ENCODE measurements at regions not wholly inside any gene's neighbourhood (a gene's known extent, or its start where the extent isn't known, plus 50 kb on each side); places are given as distances from the start of the nearest gene placed in this dataset.

DNA sequence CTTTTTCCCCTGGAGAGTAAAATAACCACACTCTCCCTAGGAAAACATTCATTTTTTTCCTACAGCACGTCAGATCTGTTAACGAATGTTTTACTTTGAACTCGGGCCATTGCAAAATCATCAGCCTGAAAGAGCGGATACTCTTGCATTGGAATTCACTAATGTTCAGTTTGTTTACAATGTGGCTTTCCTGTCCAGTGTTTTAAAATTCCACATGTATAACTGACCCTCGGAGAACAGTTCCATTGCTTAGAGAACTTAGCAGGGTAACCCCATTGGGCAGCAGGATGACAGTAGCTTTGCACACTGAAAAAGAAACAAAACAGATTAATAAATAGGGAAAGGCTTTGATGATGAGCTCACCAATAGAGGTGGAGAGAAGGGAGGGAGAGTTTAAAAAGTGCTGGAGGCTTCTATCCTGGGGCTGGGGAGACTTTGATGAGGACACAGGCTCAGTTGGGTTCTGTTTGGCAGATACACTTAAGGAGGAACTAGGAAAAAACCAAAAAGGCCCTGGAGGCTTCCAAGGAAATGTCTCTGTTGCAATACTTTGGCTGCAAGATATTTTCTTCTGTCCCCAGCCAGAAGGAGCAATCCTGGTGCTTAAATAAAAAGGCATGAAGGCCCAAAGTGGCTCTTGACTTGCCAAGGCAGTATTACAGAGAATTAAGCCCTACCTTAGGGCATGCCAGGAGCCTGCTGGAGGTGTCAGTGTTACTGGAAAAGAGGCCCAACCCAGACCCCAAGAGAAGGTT, 143.1 kb downstream of the ARSF start:
- Histone ChIP-seq H3K4me1 (ENCODE audit: insufficient read depth, low read length) (peaks cover 16% of the 10 kb centered on the region), H2AFZ (ENCODE audit: low read length) (no peak overlapping the region), H3K4me3 (replicated peaks in 1 of 3; ENCODE audit: insufficient read depth in 1 of 3, low read depth in 2 of 3, low read length in 3 of 3) (no peak overlapping the region), H3K9ac (ENCODE audit: insufficient read depth, low read depth, low read length) (no peak overlapping the region), H3K36me3 (replicated peaks in 1 of 2; ENCODE audit: control insufficient read depth in 1 of 2, insufficient read depth in 2 of 2, low read length in 2 of 2) (no peaks in the 10 kb centered on the region), H3K79me2 (ENCODE audit: insufficient read depth, low read length) (no peaks in the 10 kb centered on the region), H4K20me1 (ENCODE audit: insufficient read depth, low read length) (no peaks in the 10 kb centered on the region), H3K27me3 (ENCODE audit: control insufficient read depth in 1 of 2, insufficient read depth in 2 of 2, low read length in 2 of 2) (no peaks in the 10 kb centered on the region), H3K27ac (ENCODE audit: extremely low read length, insufficient read depth, low read length) (no peak overlapping the region), H3K4me2 (ENCODE audit: low read depth, low read length) (peak overlapping the region; percentile 51), H3K9me3 (ENCODE audit: low read length) (no peaks in the 10 kb centered on the region)
- DNase-seq (ENCODE audit: low spot score): peak; percentile 73
- WGBS (ENCODE audit: low lambda C conversion rate): 0% methylated on average over 5 of the region's 5 CpGs
- peak; percentile 89 for ATAC-seq
- BruUV-seq (replicated peaks): no TSS peak
- FAIRE-seq: peak; percentile 28
- ChIA-PET POLR2A (no interaction called here), CTCF (ENCODE audit: low intra/inter-chr PET ratio, low total read pairs) (no interaction called here)
- in situ Hi-C loops (cut with HindIII; ENCODE audit: extremely low pct_ligation_motif_present, low pct_unique_long_range_greater_than_20kb): no loop called here
- intact Hi-C loops (cut with micrococcal nuclease; ENCODE audit: unreplicated experiment): no loop called here
- no peak for TF ChIP-seq HNF4G (IDR thresholded peaks at IDR 0.05; ENCODE audit: borderline replicate concordance, low read depth, low read length)
- TF ChIP-seq HNF4G (CRISPR knock-in tag; IDR thresholded peaks at IDR 0.05; ENCODE audit: borderline replicate concordance, low read depth): no peak
- TF ChIP-seq ZNF383 (CRISPR knock-in tag; IDR thresholded peaks at IDR 0.05; ENCODE audit: borderline replicate concordance): no peak
- no peak for TF ChIP-seq ZNF264 (CRISPR knock-in tag; IDR thresholded peaks at IDR 0.05)
- TF ChIP-seq STAT5B (CRISPR knock-in tag; IDR thresholded peaks at IDR 0.05): no peak
- 0 out of 2 replicates have a peak, but pooled peaks have one; percentile 13 for TF ChIP-seq BCL6 (CRISPR knock-in tag; IDR thresholded peaks at IDR 0.05)
- no peak for TF ChIP-seq ZNF253 (CRISPR knock-in tag; IDR thresholded peaks at IDR 0.05; ENCODE audit: borderline replicate concordance)
- TF ChIP-seq U2AF2 (IDR thresholded peaks at IDR 0.05; ENCODE audit: low read depth, low read length): no peak
- TF ChIP-seq ZNF724P (CRISPR knock-in tag; IDR thresholded peaks at IDR 0.05; ENCODE audit: borderline replicate concordance): no peak
- no peak for TF ChIP-seq SOX6 (IDR thresholded peaks at IDR 0.05)
- TF ChIP-seq SOX6 (CRISPR knock-in tag; IDR thresholded peaks at IDR 0.05): peak; percentile 14; the same call in 1 of the 2 replicates
- TF ChIP-seq ZNF83 (CRISPR knock-in tag; IDR thresholded peaks at IDR 0.05; ENCODE audit: borderline replicate concordance): no peak
- TF ChIP-seq EP300 (IDR thresholded peaks at IDR 0.05; ENCODE audit: low read depth in 2 of 2, low read length in 2 of 2): peak in 1 of 2 experiments; percentile 42; a peak in 1 of 4 replicates
- TF ChIP-seq EP300 (CRISPR knock-in tag; IDR thresholded peaks at IDR 0.05; ENCODE audit: borderline replicate concordance): no peak
- TF ChIP-seq, protein P1, sequence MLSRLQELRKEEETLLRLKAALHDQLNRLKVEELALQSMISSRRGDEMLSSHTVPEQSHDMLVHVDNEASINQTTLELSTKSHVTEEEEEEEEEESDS (CRISPR knock-in tag; IDR thresholded peaks at IDR 0.05; ENCODE audit: borderline replicate concordance): no peak
- no peak for TF ChIP-seq ZNF850 (CRISPR knock-in tag; conservative IDR thresholded peaks at IDR 0.05)
- no peak for TF ChIP-seq ARNTL (CRISPR knock-in tag; IDR thresholded peaks at IDR 0.05)
- TF ChIP-seq FOXA3 (CRISPR knock-in tag; IDR thresholded peaks at IDR 0.05): peak; percentile 47
- TF ChIP-seq, protein P2, sequence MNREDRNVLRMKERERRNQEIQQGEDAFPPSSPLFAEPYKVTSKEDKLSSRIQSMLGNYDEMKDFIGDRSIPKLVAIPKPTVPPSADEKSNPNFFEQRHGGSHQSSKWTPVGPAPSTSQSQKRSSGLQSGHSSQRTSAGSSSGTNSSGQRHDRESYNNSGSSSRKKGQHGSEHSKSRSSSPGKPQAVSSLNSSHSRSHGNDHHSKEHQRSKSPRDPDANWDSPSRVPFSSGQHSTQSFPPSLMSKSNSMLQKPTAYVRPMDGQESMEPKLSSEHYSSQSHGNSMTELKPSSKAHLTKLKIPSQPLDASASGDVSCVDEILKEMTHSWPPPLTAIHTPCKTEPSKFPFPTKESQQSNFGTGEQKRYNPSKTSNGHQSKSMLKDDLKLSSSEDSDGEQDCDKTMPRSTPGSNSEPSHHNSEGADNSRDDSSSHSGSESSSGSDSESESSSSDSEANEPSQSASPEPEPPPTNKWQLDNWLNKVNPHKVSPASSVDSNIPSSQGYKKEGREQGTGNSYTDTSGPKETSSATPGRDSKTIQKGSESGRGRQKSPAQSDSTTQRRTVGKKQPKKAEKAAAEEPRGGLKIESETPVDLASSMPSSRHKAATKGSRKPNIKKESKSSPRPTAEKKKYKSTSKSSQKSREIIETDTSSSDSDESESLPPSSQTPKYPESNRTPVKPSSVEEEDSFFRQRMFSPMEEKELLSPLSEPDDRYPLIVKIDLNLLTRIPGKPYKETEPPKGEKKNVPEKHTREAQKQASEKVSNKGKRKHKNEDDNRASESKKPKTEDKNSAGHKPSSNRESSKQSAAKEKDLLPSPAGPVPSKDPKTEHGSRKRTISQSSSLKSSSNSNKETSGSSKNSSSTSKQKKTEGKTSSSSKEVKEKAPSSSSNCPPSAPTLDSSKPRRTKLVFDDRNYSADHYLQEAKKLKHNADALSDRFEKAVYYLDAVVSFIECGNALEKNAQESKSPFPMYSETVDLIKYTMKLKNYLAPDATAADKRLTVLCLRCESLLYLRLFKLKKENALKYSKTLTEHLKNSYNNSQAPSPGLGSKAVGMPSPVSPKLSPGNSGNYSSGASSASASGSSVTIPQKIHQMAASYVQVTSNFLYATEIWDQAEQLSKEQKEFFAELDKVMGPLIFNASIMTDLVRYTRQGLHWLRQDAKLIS (CRISPR knock-in tag; IDR thresholded peaks at IDR 0.05): no peak
